Iris pigment epithelial cell (primary cell): ENCODE measurements at regions not wholly inside any gene's neighbourhood (a gene's known extent, or its start where the extent isn't known, plus 50 kb on each side); places are given as distances from the start of the nearest gene placed in this dataset.

Experiments used
- DNase-seq: peaks from one replicate; pipeline ENCODE4 v3.0.0-alpha.2; 2011; ENCODE audit warnings: low read depth

DNA sequence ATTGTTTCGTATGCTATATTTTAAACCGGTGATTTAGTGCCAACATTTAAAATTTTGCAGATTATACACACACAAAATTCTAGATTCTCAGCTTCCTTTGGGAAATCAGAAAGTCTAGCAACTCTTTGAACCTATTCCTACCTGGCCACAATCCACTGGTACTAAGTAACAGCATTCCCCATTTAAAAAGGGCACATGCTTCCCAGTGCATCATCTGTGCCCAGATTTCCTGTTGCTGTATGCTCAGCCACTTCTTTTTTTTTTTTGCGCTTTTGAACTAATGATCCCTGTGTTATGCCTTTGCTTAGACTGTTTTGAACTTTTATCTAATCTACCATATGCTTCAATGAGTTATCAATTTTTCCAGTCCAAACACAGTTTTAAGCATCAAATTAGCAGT lies 548.4 kb downstream of the PLPP3 start:
- no peak for DNase-seq

DNA sequence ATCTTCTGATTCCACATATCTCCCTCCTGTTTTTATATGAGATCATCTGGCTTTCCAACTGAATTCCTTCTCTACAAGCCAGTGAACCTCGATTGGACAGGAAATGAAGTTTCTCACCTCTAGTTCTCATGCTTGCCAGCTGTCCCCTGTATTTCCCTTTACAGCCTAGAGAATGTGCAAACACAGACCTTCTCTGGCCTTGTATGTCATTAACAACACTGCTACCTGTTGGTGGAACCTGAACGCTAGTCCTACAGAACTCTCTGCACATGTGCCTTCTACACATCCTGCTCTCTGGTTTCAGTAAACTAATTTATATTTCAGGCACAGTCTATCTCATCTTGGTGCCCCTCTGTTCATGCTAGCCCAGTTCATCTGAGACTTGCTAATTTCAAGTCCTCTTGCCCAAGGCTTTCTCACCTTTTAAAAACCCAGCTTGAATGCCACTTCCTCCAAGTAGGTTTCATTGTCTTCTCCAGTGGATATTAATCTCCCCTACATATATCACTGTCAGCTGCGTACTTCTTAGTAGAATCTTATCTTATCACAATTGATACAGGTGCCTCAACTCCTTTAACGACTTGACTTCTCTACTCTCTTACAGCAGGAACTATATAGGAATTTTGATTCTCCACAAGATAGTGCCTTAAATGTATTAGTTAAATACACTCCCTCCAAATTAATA lies 549.9 kb downstream of the PLPP3 start:
- no peak for DNase-seq

DNA sequence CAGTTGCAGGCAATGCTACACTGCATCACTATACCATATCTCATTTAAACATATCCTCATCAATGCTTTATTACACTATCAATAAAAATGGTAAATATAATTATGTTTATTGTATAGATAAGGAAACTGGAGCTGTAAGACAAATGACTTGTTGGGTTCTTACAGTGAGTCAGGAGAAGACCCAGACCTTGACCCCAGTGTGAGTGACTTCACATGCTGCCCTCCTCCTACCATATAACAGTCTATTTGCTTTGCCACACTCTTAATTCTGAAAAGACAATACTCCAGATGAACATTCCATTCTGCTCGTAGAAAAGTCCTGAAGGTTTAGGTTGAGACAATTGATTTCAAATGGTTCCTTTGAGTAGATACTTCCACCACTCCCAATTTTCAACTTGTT lies 550.5 kb downstream of the PLPP3 start:
- no peak for DNase-seq

DNA sequence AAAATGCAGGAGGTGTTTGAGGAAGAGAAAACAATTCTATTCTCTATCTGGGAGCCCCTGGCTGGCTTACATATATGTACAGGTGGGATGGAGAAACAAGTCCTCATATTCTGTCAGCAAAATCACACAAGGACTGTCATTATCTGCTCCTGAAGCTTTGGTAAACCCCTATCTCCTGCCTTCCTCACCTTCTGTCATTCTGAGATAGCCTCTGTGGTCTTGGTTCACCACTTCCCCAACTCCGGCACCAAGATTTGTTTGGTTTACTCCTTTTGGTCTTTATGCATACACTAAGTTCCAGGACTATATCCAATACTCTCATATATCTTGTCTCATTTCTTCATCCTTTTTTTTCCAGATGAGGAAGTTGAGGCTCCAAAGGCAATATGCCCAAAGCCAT lies 551.1 kb downstream of the PLPP3 start:
- DNase-seq, result no peak

DNA sequence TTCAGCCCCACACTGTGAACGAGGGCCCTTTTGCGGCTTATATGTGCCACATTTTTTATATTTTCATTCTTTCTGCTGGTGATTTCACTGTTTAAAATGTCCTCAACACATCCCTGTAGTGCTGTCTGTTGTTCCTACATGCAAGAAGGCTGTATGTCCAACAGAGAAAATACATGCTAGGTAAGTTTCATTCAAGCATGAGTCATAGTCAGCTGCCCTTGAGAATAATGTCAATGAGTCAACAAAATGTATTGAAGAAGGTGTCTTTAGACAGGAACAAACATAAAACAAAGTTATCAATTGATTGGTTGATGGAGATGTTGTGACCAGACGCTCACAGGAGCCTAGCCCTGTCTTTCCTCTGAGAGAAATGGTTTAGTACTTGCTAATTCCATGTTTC lies 553.4 kb downstream of the PLPP3 start:
- peak; percentile 8 for DNase-seq

DNA sequence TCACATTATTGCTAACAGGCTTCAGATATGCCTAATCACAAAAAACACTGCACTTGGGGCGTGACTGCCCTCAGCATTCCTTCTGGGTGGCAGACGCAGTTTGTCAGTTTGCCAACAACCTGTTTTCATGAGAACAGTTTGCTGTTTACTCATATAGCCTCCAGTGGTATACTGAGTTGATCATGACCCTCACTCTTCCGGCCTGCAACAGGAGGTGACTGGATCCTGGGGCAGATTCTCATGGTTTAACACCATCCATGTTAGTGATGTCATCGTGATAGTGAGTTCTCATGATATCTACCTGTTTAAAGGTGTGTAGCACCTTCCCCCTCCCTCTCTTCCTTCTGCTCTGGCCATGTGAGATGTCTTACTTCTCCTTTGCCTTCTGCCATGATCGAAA lies 555.2 kb downstream of the PLPP3 start:
- DNase-seq, result no peak

DNA sequence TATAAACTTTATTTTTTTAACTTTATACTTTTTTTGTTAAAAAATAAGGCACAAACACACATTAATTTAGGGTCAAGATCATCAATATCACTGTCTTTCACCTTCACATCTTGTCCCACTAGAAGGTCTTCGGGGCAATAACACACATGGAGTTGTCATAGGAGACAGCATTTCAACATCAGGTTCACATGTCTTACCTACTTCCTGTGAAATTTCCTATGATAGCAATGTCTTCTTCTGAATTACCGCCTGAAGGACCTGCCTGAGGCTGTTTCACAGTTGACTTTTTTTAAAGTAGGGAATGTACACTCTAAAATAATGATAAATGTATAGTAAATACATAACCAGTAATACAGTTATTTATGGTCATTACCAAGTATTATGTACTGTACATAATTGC lies 559.4 kb downstream of the PLPP3 start:
- DNase-seq, result no peak

DNA sequence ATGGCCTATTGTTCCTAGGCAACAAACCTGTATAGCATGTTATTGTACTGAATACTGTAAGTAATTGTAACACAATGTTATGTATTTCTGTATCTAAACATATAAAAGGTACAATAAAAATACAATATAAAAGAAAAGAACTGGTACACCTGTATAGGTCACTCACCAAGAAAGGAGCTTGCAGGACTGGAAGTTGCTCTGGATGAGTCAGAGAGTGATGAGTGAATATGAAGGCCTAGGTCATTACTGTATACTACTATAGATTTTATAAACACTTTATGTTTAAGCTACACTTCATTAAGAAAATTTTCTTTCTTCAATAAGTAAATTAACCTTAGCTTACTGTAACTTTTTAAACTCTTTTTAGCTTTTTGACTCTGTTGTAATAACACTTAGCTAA lies 559.9 kb downstream of the PLPP3 start:
- DNase-seq, result no peak

DNA sequence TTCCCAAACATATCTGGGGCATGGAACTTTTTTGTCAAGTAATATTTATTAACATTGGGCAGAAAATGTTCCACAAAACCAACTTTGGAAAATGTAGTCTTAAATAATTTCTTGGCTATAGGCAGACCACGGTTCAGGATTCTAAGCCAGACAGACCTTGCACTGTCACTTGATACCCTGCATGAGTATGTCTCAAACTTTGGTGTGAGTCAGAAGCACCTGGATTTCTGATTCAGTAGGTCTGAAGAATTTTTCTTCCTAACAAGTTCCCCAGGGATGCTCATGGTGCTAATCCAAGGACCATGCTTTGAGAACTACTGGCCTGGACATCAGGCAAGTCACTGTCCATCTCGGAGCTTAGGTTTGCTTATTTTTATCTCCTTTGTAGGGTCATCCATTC lies 562.0 kb downstream of the PLPP3 start:
- peak; percentile 4 for DNase-seq

DNA sequence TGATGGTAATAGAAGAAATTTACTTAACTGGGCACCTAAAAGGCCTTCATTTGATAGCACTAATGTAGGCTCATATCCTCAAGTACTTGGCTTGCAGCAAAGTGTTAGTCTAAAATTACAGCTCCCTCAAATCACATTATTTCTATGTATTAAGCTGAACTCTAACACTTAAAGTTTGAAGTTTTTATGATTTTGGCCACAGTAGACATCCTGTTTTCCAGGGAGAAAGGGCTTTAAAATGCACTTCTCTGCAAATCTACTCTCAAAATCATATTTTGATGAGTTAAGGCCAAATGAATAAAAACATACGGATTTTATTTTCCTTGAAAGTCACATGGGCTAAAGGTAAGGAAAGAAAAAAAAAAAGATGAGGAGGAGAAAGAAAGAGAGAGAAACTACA lies 575.5 kb downstream of the PLPP3 start:
- DNase-seq, result no peak

DNA sequence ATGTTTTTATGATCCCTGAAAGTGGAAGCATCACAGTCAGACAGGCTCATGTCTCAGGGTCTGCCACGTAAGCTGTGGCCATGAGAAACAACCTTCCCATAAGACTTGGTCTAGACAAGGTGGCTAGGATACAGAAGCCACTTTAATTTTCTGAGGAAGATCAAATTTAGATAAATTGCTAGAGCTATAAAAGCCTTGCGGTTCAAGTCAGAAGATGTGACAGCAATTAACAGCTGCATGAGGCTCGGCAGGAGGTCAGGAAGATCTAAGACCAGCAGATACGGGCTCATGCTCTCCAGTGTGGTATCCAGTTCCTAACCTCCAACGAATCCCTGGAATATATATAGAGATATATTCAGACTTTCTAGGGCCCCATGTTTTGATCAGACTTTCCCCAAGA lies 577.1 kb downstream of the PLPP3 start:
- DNase-seq, result no peak

DNA sequence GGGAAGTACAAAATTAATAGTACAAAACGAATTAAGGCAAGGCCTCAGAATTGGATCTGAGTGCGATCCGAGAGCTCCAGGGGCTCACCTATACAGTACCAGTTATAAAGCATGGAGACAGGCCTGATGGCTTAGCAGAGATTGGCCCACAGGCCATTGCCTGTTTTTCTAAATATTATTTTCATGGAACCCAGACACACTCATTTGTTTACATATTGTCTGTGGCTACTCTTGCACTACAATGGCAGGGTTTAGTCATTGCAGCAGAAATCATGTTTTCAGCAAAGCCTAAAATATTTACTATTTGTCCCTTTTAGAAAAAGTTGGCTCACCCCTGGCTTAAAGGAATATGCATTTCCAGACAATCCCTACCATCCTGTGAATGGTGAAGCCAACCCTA lies 578.9 kb downstream of the PLPP3 start:
- no peak for DNase-seq

DNA sequence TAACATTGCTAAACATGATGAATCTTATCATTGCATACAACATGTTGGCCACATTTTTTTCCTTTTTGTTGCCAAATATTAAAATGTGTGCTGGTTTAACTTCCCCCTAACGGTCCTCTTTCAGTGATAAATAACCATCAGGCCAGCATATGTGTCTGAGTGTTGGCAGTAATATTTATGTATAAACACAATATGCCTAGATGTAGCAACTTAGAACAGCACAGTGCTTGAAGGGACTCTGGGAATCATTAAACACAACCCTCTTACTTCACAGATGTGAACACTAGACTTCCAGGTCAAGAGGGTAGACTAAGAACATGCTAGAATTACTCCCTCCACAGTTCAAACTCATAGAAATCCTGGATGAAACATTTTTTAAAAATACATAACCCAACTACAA lies 581.8 kb downstream of the PLPP3 start:
- DNase-seq, result no peak

DNA sequence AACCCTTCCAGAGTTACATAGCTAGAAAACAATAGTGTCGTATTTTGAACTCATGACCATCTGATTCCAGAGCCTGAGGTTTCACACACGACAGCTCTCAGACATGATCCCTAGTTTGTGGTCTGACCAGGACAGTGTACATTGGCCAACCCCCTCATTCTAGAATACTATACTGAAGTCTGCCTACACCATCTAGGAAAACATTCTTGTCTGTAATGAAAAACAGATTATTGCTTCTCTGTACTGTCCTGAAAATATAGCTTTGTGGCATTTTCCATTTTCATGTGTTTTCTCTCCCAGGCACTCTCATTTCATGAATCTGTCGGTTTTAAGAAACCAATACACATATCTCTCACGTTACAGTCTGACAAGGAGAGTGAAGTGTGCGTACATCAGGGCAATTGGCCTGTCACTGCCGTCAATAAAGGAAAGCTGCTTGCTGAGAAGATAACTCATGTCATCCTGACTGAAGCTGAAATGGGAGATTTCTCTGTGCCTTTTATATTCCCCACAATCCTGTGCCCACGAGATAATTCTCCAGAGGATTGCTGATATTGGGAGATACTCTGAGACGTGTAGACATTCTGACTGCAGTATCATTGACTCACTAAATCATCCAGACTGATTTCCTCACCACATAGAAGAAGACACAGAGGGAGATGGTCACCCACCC lies 585.6 kb downstream of the PLPP3 start:
- DNase-seq, result no peak

DNA sequence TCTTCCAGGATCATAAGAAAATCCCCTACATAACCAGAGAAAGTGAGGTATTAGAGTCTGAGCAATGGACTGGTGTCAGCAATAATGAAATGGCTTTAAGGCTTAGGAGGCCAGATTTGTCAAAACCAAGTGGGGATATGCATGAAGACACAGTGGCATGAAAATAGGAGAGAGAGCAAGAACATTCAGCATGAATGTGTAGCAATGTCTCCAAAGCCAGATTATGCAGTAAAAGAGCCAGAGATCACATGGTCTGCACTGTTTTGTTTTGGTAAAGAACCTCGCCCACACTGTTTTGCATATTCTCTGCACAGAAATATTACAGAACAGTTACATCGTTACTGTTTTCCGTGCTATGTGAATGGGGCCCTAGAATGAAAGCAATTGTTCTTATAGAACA lies 589.4 kb downstream of the PLPP3 start:
- no peak for DNase-seq

DNA sequence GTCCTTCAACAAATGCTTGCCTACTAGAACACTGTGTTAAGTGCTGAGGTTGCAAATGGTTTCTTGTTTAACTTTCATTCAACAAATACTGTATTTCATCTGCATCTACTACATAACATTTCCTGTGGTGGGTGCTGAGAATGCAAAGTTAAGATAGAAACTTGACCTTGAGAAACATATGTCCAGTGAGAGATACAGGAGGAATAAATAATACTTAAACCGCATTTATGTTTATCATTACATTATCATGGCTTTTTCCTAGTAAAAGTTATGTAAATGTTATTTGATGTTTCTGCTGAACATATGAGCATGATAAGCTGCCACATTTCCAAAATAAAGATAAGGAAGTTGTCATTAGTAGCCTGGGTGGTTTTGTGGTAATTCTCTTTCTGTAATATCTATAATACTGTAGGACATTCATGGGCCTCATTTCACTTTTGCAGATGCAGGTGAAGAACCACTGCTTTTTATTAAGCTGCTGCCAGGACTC lies 590.4 kb downstream of the PLPP3 start:
- DNase-seq, result no peak

DNA sequence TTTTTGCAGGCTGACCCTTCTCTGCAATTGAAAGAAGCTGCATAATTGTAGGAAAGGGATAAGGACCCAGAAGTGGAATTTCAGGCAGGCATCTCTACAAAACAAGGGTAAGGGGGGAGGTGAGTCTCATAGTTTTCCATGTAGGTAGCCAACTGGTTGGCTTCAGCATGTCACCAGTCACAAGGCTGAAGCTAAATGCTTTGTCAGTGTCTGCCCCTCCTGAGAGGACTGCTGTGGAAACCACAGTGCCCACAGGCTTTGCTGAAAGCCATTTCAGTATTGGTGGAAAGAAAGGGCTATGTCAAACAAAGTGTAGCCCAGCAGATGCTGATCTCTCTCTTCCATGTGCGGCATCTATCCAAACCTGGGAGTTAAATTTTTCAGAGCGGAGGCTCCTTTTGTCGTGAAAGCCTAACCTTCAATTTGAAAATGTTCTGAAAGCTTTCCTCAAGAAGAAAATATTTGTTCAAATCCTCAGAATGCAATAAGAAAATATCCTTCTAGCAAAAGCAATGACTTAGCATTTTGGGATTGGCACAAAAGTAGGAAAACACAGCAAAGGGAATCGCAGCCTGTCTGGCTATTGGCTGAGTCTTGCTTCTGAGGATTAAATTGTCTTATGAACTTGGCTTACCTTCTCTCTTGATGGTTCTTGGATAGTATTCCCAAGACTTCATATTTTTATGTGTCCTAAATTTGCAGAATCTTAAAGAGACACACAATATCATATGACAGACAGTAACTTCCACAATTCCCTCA lies 591.7 kb downstream of the PLPP3 start:
- no peak for DNase-seq

DNA sequence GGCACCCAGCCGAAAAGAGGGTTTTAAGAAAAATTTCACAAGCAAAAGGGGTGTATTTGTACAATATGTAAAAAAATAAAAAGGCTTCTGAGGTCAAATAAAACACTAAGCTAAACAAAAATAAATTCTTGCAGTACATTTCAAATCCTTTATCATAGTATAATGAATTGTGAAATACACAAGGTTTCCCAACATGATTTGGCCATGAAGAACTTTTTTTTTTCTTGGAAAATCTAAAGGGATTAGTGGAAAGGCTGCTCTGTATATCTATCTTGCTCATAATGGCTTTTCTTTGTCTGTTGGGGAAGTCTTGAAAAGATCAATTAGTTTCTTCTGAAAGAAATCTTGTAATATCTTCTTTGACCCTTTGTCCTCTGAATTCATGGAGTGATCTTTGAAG lies 593.4 kb downstream of the PLPP3 start:
- DNase-seq, result no peak

DNA sequence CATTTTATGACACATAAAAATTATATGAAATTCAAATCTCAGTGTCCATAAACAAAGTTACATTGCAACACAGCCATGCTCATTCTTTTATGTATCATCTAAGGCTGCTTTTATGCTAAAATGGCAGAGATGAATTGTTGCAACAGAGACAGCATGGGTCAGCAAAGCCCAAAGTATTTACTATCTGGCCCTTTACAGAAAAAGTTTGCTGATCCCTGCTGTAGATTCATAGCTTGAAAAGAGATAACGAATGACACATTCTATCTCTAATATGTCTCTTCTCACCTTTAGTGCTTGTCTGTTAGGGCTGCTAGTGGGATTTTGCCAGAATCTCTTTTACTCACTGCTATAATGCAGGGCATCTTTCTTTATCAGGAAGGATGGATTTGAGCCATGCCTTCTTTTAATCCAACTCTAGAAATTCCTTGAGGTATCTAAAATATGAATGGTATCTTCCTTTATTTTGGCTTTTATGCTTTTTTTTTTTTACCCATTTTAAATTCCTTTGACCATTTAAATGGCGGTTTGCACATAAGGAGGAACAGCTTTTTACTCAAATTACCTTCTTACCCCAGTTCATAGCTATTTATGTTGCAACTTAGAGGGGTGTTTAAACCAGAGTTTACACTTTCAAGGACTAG lies 598.2 kb downstream of the PLPP3 start:
- DNase-seq, result peak; percentile 47

DNA sequence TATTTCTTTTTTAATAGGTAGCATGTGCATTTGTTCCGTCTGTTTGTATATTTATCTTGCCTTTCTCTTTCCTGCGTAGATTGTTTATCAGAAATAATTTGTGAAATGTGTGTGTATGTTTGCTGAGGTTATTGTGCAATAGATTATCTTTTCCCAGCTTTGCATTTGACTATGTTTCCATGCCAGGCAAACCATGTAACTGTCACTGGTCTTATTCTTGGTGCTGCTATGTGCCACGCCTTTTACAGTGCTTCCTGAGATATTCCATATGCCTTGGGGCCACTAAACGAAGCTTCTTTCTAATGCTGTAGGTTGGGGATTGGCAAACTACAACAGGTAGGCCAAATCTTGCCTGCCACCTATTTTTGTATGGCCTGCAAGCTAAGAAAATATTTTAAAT lies 598.8 kb downstream of the PLPP3 start:
- DNase-seq, result peak; percentile 12

DNA sequence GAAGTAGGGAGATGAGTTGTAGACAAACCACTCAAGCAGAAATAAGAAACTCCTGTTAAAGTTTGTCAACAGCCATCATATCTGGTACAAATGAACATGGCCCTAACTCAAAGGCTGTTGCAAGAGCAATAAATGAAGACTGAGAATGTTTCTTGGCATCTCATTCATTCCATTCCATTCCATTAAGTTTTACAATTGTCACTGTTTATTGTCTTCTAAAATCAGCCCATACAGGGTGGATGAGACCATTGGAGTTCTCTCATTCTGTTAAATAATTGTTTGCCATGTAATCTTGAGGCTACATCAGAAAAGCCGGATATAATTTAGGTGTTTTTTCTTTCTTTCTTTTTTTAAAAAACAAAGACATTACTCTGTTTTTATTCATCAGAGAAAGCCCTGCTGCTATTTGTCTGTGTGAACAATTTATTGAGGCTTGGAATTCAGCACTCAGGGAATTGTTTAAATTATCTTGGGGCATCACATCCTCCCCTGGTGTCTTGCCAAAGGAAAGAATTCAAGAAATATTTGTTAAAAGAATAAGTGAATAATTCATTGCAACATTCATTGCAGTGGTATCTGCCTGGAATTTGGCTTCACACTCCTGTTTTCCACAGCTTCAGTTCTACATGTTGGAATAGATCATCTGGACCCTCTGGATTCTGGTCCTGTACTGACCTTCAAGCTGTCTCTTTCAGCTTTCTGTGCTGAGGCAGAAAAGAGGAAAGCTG lies 604.5 kb downstream of the PLPP3 start:
- DNase-seq, result peak; percentile 64

DNA sequence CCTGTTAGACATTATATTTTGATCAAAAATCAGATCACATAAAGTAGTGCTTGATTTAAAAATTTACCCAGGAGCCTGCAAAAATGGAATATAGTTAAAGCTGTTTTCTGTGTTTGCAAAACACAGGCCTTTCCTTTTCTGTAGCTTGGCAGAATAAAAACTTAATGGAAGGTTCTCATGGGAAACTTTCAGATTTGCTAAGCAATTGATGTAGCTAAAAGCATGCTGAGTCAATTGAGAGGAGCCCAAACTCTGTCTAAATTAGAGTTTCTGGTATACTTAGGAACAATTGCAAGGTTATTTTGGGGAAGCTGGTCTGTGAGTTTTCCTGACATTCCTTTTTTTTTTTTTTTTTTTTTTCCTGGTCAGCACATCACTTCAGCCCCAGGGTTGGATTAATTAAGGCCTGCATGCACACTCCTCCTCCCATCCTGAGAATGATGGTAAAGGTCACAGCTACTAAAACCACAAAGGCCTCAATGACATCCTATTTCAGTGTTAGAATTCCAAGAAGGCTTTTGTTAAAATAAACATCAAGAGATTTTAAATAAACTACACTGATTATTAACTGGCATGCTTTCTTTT lies 608.7 kb downstream of the PLPP3 start:
- DNase-seq, result peak; percentile 52
